GM23248 (cell line): ENCODE measurements at regions not wholly inside any gene's neighbourhood (a gene's known extent, or its start where the extent isn't known, plus 50 kb on each side); places are given as distances from the start of the nearest gene placed in this dataset.

Source experiments
- DNase-seq: peaks from one replicate; pipeline ENCODE4 v3.0.0-alpha.2; 2015
- H2AFZ ChIP-seq: fragments of 200-600 bp; sonication (generic); 2 replicates; pipeline ENCODE4 v1.6.1; 2016; ENCODE audit warnings: antibody characterized with exemption
- H3F3A ChIP-seq: fragments of 200-600 bp; sonication (generic); 2 replicates; pipeline ENCODE4 v1.6.1; 2016; ENCODE audit warnings: mild to moderate bottlenecking, antibody characterized with exemption, mixed run types; ENCODE audit not compliant: insufficient read depth
- H3K27ac ChIP-seq: fragments of 200-600 bp; sonication (generic); 2 replicates; pipeline ENCODE4 v1.5.1; 2016; ENCODE audit warnings: mild to moderate bottlenecking
- H3K27me3 ChIP-seq: fragments of 200-600 bp; sonication (generic); replicated peaks from 2 replicates; pipeline ENCODE4 v1.6.1; 2016; ENCODE audit warnings: mild to moderate bottlenecking; ENCODE audit not compliant: insufficient read depth
- H3K36me3 ChIP-seq: fragments of 200-600 bp; sonication (generic); 2 replicates; pipeline ENCODE4 v1.6.1; 2016; ENCODE audit warnings: low read depth, mild to moderate bottlenecking
- H3K4me1 ChIP-seq: fragments of 200-600 bp; sonication (generic); 2 replicates; pipeline ENCODE4 v1.6.1; 2016; ENCODE audit warnings: mild to moderate bottlenecking; ENCODE audit not compliant: insufficient read depth
- H3K4me2 ChIP-seq: fragments of 200-600 bp; sonication (generic); one replicate; pipeline ENCODE4 v1.6.1; 2016; ENCODE audit warnings: mild to moderate bottlenecking; ENCODE audit not compliant: unreplicated experiment
- H3K4me3 ChIP-seq: fragments of 200-600 bp; sonication (generic); 2 replicates; pipeline ENCODE4 v1.5.1; 2016; ENCODE audit warnings: mild to moderate bottlenecking
- H3K79me2 ChIP-seq: fragments of 200-600 bp; sonication (generic); 2 replicates; pipeline ENCODE4 v1.6.1; 2016; ENCODE audit warnings: mild to moderate bottlenecking; ENCODE audit not compliant: insufficient read depth
- H3K9ac ChIP-seq: fragments of 200-600 bp; sonication (generic); 2 replicates; pipeline ENCODE4 v1.6.1; 2016; ENCODE audit warnings: mild to moderate bottlenecking
- H3K9me2 ChIP-seq: fragments of 200-600 bp; sonication (generic); 2 replicates; pipeline ENCODE4 v1.6.1; 2016; ENCODE audit warnings: mixed run types, mild to moderate bottlenecking, moderate library complexity; ENCODE audit not compliant: insufficient read depth
- H3K9me3 ChIP-seq: fragments of 200-600 bp; sonication (generic); one replicate; pipeline ENCODE4 v1.6.1; 2017; ENCODE audit warnings: low read depth
- H4K20me1 ChIP-seq: fragments of 200-600 bp; sonication (generic); 2 replicates; pipeline ENCODE4 v1.6.0; 2016; ENCODE audit not compliant: insufficient read depth
- EZH2 ChIP-seq: fragments of 200-600 bp; sonication (generic); IDR thresholded peaks from 2 replicates; pipeline ENCODE4 v1.6.1; 2018; ENCODE audit warnings: antibody characterized with exemption, mild to moderate bottlenecking; ENCODE audit not compliant: insufficient read depth, poor library complexity, severe bottlenecking
- EZH2phosphoT487 ChIP-seq: fragments of 200-600 bp; sonication (generic); IDR thresholded peaks from 2 replicates; pipeline ENCODE4 v1.6.1; 2018; ENCODE audit warnings: antibody characterized with exemption, moderate library complexity, mild to moderate bottlenecking, low read depth; ENCODE audit not compliant: insufficient read depth
- WGBS, 2 experiments: methylation state at CpG; one replicate each; pipeline ENCODE4 v1.1.6; 2015 to 2017; ENCODE audit warnings: low lambda C conversion rate in 2 of 2, low coverage in 1 of 2; ENCODE audit errors: missing lambda C conversion rate in 2 of 2; 5-methylcytosine and 5-hydroxymethylcytosine counted together
- in situ Hi-C: fragments of 300-500 bp; cut with MboI; formaldehyde crosslinking; loops from 2 replicates; pipeline ENCODE4 v1.15.0; 2020

DNA sequence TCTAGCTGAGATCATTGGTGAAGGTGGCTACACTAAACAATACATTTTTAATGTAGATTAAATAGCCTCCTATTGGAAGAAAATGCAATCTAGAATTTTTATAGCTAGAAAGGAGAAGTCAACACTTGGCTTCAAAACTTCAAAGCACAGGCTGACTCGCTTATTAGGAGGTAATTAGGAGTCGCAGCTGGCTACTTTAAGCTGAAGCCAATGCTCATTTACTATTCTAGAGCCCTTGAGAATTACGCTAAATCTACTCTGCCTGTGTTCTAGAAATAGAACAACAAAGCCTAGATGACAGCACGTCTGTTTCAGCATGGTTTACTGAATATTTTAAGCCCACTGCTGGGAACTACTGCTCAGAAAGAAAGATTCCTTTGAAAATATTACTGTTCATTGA lies 101.6 kb upstream of the EEPD1 start:
- Histone ChIP-seq H3K27me3 (no peaks in the 10 kb centered on the region), H3K9me2 (no peaks in the 10 kb centered on the region), H3K4me1 (peaks cover 23% of the 10 kb centered on the region), H3K27ac (no peak overlapping the region), H3K4me3 (no peak overlapping the region), H4K20me1 (no peaks in the 10 kb centered on the region), H3K36me3 (no peaks in the 10 kb centered on the region), H3K4me2 (no peak overlapping the region), H3F3A (peaks cover 13% of the 10 kb centered on the region), H3K9ac (no peak overlapping the region), H2AFZ (no peak overlapping the region), H3K9me3 (no peaks in the 10 kb centered on the region), H3K79me2 (no peaks in the 10 kb centered on the region)
- 79 to 81% methylated on average over 4 of the region's 4 CpGs for WGBS, 2 experiments
- no peak for DNase-seq
- in situ Hi-C loops: no loop called here
- TF ChIP-seq EZH2phosphoT487: no peak
- TF ChIP-seq EZH2: no peak

DNA sequence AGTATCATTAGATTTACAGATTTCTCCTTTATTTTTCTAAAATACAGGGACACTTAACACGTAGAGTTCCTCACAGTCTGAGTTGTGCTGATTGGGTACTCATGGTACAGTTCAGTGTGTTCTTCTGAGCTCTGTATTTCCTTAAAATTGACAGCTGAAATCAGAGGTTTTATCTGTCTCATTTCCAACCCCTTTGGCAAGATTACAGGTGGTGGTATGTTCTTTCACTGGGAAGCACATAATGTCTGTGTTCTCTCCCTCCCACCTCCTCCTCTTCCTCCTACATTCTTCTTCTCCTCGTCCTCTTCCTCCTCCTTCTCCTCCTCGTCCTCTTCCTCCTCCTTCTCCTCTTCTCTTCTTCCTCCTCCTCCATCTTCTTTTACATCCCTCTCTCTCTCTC lies 99.5 kb upstream of the EEPD1 start:
- Histone ChIP-seq H3K9ac (no peak overlapping the region), H3F3A (peaks cover 8% of the 10 kb centered on the region), H3K9me3 (no peaks in the 10 kb centered on the region), H3K27me3 (no peaks in the 10 kb centered on the region), H3K4me1 (peaks cover 8% of the 10 kb centered on the region), H3K4me3 (no peak overlapping the region), H2AFZ (no peak overlapping the region), H3K9me2 (no peaks in the 10 kb centered on the region), H3K27ac (no peak overlapping the region), H3K79me2 (no peaks in the 10 kb centered on the region), H3K36me3 (no peaks in the 10 kb centered on the region), H3K4me2 (no peak overlapping the region), H4K20me1 (no peaks in the 10 kb centered on the region)
- TF ChIP-seq EZH2phosphoT487 (no peak), EZH2 (no peak)
- in situ Hi-C loops: no loop called here
- DNase-seq: no peak
- 53 to 71% methylated on average over 3 of the region's 3 CpGs for WGBS, 2 experiments

DNA sequence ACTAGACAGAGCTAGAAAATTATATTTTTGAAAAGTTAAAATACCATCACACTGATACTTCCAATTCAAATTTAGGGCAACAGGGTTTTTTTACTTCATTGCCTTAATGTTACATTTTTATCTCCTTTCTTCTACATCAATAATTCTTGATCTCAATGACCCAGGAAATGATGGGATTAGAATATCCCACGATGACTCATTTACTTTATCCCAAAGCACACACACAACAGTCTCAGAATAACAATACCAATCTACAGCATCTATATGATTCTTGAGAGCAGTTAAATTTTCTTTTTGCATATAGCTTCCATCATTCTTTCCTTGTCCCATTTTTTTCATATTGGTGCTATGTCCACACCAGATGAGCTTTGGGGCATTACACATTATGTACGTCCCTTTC lies 98.4 kb upstream of the EEPD1 start:
- H4K20me1 ChIP-seq: no peaks in the 10 kb centered on the region
- H3K9me2 ChIP-seq: no peaks in the 10 kb centered on the region
- H3K27me3 ChIP-seq: no peaks in the 10 kb centered on the region
- 86 to 92% methylated on average over 2 of the region's 2 CpGs for WGBS, 2 experiments
- no peaks in the 10 kb centered on the region for H3K4me1 ChIP-seq
- no peak overlapping the region for H3K4me3 ChIP-seq
- H3F3A ChIP-seq: no peaks in the 10 kb centered on the region
- H3K27ac ChIP-seq: no peak overlapping the region
- no peak overlapping the region for H3K9ac ChIP-seq
- H3K36me3 ChIP-seq: no peaks in the 10 kb centered on the region
- in situ Hi-C loops: no loop called here
- no peaks in the 10 kb centered on the region for H3K79me2 ChIP-seq
- TF ChIP-seq EZH2phosphoT487: no peak
- no peak for TF ChIP-seq EZH2
- H3K9me3 ChIP-seq: no peaks in the 10 kb centered on the region
- no peak overlapping the region for H2AFZ ChIP-seq
- no peak overlapping the region for H3K4me2 ChIP-seq
- no peak for DNase-seq

DNA sequence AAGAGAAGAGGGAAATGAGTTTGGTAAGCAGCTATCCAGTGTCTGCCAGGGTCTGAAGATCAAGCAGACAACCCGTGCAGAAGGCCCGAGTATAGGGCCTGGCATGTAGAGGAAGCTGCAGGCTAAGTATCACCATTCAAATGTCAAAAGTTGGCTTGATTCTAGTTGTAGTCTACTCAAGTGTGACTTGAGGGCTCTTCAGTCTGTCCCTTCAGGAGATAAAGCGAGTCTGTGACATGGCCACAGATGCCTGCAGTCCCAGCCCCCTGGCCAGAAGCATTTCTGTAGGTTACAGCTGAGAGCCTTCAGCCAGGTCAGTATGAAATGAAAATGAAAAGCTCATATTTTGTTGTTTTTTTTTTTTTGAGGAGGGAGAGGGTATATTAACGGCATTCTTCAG lies 97.8 kb upstream of the EEPD1 start:
- H3F3A ChIP-seq: no peaks in the 10 kb centered on the region
- H3K9ac ChIP-seq: no peak overlapping the region
- no peaks in the 10 kb centered on the region for H3K79me2 ChIP-seq
- no peaks in the 10 kb centered on the region for H3K36me3 ChIP-seq
- no peaks in the 10 kb centered on the region for H4K20me1 ChIP-seq
- H3K9me2 ChIP-seq: no peaks in the 10 kb centered on the region
- no peak overlapping the region for H3K27ac ChIP-seq
- H3K4me2 ChIP-seq: no peak overlapping the region
- in situ Hi-C loops: no loop called here
- no peak overlapping the region for H2AFZ ChIP-seq
- no peak overlapping the region for H3K4me3 ChIP-seq
- no peak for DNase-seq
- no peak for TF ChIP-seq EZH2
- no peak for TF ChIP-seq EZH2phosphoT487
- H3K4me1 ChIP-seq: no peaks in the 10 kb centered on the region
- no peaks in the 10 kb centered on the region for H3K9me3 ChIP-seq
- WGBS, 2 experiments: 68 to 81% methylated on average over 4 of the region's 4 CpGs
- no peaks in the 10 kb centered on the region for H3K27me3 ChIP-seq

DNA sequence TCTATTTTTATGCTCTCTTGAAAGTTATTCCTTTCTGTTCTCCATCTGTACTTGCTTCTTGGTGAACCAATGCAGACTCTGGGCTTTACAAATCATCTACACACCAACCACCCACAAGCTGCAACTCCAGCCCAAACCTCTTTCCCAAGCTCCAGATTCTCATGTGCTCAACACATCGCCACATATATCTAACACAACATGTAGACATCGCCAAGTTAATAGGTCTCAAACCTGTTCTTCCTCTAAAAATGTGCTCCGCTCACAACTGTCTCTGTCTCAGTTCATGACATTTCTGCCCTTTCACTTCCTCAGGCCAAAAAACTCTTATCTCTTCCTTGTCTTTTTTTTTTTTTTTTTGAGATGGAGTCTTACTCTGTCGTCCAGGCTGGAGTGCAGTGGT lies 95.7 kb upstream of the EEPD1 start:
- no peak for TF ChIP-seq EZH2phosphoT487
- TF ChIP-seq EZH2: no peak
- H3K9ac ChIP-seq: no peak overlapping the region
- H3F3A ChIP-seq: no peaks in the 10 kb centered on the region
- no peak overlapping the region for H2AFZ ChIP-seq
- H3K36me3 ChIP-seq: no peaks in the 10 kb centered on the region
- in situ Hi-C loops: no loop called here
- DNase-seq: no peak
- H3K79me2 ChIP-seq: no peaks in the 10 kb centered on the region
- H4K20me1 ChIP-seq: no peaks in the 10 kb centered on the region
- H3K27ac ChIP-seq: no peak overlapping the region
- no peak overlapping the region for H3K4me3 ChIP-seq
- H3K9me3 ChIP-seq: no peaks in the 10 kb centered on the region
- no peaks in the 10 kb centered on the region for H3K9me2 ChIP-seq
- no peaks in the 10 kb centered on the region for H3K4me1 ChIP-seq
- H3K4me2 ChIP-seq: no peak overlapping the region
- H3K27me3 ChIP-seq: no peaks in the 10 kb centered on the region
- 68 to 72% methylated on average over 4 of the region's 4 CpGs for WGBS, 2 experiments
